Stromal cell of bone marrow (primary cell): ENCODE measurements at regions not wholly inside any gene's neighbourhood (a gene's known extent, or its start where the extent isn't known, plus 50 kb on each side); places are given as distances from the start of the nearest gene placed in this dataset.

Source experiments
- DNase-seq: peaks from one replicate; pipeline ENCODE4 v3.0.0-alpha.2; 2012; ENCODE audit warnings: low read depth

- DNase-seq: no peak
Observed at GRCh38 chr14:40523123-40523522, 1083.6 kb upstream of the LRFN5 start.

DNA sequence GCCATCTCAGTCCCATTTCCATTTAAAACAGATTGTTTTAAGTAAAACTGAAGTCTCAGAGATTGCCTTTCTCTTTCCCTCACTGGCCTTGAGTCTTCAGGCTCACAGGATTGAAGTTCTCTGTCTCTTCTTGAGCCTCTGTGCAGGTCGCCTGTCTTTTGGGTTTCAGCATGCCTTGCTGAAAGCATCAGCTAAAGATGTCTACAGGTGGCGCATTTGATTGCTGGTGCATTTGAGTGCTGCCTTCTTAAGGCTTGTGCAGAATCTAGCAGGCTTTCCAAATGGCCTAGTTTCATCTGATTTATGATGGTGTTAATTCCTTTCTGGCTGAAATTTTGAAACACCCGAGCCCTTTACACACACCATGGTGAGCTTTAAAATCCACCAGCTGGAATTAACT is 1062.2 kb upstream of the FBXO33 start:
- DNase-seq: no peak

DNA sequence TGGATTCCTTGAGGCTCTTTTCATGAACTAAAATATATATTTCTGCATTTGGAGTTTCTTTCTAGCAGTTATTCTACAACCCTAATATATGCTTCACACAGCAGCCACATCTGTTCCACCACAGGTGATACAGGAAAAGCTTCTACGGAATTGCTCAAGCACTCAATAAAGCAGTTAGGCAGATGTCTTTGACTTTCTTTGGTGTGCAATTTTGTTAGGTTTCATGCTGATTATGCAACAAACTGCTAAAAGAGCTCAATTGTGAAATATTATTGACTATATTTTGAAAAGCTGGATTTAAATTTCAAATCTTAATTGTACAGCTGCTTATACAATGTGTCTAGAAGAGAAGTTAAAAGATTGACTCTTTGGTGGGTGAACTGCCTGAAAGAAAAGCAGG is 1055.6 kb upstream of the FBXO33 start:
- DNase-seq: no peak

- DNase-seq: no peak
Observed at GRCh38 chr14:40485688-40486087, 1053.5 kb upstream of the FBXO33 start.

DNA sequence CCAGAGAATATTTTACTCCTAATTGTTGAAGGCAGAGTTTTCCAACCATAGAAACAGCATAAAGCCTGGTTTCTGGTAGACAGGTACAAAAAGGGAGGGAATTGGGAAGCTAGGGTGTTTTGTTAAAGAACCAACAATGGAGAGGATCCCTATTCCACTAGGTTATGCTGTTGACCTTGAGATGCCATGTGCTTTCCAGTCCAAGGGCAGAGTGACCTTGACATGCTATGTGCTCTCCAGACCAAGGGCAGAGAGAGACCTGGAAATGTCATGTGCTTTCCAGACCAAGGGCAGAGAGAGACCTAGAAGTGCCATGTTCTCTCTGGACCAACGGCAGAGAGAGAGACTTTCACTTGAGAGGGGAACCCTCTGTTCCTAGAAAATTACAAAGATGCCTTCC is 1043.8 kb upstream of the FBXO33 start:
- DNase-seq: no peak

- DNase-seq: no peak
Observed at GRCh38 chr14:40467969-40468368, 1035.7 kb upstream of the FBXO33 start.

DNA sequence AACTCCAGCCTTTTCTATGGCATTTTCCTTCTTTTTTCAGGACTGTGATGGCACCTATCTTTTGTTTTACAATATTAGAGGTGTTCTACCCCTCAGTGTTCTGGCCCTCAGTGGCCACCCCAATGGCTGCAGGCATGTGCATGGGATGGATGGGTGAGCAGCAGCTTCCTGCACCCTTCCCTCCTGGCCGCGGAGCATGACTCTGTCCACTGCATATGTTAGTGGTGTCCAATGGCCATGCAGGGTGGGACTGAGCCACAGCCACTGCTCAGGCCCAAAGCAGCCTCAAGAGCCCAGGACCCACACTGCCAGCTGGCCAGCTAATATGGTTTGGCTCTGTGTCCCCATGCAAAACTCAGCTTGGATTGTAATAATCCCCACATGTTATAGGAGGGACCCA is 1032.3 kb upstream of the FBXO33 start:
- no peak for DNase-seq

DNA sequence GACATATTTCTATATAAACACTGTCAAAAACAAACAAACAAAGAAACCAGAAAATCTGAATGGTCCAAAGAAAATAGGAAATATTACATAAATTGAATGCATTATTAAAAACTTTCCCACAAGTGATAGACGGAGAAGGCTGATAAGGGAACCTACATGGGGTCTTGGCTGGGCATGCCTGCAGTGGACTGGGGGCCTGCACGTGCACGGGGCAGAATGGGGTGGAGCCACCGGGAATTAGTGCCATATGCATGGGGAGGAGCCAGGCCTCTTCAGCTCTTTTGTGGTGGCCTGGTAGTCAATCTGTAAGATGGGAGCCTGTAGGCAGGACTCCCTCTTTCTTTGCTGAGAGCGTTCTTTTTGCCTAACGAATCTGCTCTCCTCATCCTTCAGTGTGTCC is 1031.7 kb upstream of the FBXO33 start:
- no peak for DNase-seq

- DNase-seq: no peak
Observed at GRCh38 chr14:40452674-40453073, 1020.4 kb upstream of the FBXO33 start.

DNA sequence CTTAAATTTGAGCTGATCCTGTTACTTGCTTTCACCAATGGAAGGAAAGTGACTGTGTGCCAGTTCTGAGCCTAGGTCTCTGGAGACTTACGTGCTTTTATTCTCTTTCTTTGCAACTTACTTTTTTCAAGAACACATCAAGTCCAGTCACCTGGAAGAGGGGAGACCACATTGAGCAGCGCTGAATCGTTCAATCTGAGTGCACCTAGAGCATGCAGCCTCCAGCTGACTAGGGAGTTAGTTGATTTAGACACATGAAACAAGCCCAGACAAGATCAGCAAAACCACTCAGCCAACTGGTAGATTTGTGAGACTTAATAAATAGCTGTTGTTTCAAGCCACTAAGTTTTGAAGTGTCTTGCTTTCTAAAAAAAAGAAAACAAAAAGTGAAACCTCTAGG is 1014.8 kb upstream of the FBXO33 start:
- no peak for DNase-seq

GRCh38 chr14:40445020-40445419 is 1012.8 kb upstream of the FBXO33 start:
- DNase-seq: no peak

DNA sequence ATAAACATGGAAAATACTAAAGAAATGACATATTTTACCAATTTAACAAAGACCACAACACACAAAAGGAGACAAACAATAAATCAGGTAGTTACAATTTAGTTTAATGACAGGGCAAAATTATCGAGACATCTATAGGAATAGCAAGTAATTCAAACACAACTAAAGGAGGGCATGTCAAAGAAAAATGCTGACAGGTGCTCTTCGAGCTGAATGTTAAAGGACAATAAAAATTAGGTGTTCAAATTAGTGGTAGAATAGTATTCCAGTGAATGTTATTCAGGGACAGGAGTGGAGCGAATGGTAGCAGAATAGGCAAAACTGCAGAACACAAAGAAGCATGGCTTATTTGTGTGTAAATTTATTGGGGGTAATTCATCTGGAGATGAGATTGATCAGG is 1004.3 kb upstream of the FBXO33 start:
- DNase-seq: no peak

GRCh38 chr14:40417777-40418401 is 985.7 kb upstream of the FBXO33 start:
- DNase-seq: no peak

- DNase-seq: no peak
Observed at GRCh38 chr14:40416565-40416964, 984.3 kb upstream of the FBXO33 start.

GRCh38 chr14:40414386-40414785 is 982.2 kb upstream of the FBXO33 start:
- no peak for DNase-seq

DNA sequence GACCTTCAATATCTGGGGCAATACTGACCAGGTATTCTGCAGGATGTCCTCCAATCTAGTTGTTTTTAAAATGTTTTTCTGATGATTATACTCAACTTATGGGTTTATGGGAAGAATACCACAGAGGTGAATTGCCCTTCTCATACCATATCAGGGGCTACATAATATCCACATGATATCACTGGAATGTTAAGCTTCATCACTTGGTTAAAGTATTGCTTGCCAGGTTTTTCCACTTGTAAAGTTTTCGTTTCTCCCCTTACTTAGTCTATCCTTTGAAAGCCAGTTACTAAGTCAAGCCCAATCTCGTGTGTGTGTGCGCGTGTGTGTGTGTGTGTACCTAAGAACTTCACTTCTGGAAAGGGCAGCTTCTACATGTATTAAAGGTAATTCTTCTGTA is 980.9 kb upstream of the FBXO33 start:
- no peak for DNase-seq

- no peak for DNase-seq
Observed at GRCh38 chr14:40410708-40411107, 978.5 kb upstream of the FBXO33 start.

DNA sequence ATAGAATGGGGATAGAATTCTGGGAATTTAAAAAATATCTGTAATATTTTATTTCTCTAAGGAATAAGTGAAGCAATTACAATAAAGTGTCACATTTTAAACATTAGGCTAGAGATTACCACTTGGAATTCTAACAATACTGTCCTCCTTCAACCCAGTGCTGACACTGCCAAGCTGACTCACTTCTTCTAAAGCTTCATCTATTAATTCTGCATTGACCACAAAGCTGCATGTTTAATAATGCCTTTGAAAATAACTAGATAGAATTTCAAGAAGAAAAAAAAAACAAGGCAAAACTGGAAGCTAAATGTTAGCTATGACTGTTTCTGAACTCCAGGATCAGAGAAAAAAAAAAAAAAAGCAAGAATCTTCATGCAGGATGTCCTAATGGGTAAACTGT is 970.7 kb upstream of the FBXO33 start:
- DNase-seq: no peak

DNA sequence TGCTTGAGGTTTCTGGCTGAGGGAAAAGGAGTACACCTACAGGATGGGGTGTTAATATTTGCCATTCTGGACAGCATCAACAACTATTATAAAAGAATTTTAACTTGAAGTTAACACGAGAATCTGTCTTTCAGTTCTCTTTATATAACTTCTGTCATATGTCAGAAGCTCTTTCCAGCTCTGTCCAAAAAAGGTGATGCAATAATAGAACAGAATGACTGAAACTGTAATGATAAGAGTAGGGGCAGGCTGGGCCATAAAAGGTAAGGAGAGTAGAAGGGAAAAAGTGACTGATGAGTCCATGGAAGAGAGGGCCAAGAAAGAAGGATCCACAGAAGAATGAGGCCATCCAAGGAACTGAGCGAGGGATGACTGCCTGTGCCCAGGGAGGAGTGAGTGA is 966.7 kb upstream of the FBXO33 start:
- DNase-seq: no peak

GRCh38 chr14:40394634-40395340 is 962.6 kb upstream of the FBXO33 start:
- no peak for DNase-seq

DNA sequence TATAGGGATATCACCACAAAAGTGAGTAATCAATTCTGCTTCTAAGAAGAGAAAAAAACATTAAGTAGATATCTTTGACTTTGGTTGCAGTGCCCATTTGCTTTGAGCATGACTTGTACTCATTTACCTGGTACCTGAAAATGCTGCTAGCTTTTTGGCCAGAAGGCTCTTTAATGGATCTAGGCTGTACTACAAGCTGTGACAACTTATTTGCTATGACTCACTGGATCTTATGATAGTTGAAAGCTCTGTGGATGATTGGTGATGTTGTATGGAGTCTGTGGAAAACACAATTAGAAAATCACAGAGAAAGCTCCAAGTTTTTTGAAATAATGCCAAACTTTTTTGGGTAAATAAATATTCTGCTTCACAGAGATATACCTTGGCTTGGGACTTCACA is 960.9 kb upstream of the FBXO33 start:
- no peak for DNase-seq

DNA sequence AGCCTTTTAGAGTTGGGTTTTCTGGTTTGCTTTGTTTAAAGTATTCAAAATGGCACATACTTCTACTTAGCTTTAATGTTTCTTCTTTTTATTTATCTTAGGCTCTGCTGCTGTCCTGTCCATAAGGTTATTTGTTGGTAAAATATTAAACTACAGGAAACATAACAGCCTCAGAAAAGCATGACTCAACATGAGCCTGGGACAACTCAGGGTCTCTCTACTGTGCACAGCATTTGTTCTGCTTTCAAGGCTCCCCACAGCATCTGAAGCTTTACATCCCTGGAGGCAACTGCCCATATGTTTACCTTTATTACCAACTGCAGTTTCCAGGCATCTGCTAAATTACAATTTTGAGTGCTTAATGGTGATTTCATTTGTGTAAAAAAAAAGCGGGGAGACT is 954.2 kb upstream of the FBXO33 start:
- DNase-seq: no peak

DNA sequence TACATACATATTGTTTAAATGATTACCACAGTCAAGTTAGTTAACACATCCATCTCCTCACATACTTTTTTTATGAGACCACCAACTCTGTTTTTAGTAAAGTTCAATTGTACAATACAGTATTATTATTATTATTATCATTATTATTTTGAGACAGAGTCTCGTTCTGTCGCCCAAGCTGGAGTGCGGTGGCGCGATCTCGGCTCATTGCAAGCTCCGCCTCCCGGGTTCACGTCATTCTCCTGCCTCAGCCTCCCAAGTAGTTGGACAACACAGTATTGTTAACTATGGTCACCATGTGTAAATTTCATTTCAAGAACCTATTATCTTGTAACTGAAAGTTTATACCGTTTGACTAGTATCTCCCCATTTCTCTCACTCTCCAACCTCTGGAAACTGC is 942.0 kb upstream of the FBXO33 start:
- DNase-seq: no peak

DNA sequence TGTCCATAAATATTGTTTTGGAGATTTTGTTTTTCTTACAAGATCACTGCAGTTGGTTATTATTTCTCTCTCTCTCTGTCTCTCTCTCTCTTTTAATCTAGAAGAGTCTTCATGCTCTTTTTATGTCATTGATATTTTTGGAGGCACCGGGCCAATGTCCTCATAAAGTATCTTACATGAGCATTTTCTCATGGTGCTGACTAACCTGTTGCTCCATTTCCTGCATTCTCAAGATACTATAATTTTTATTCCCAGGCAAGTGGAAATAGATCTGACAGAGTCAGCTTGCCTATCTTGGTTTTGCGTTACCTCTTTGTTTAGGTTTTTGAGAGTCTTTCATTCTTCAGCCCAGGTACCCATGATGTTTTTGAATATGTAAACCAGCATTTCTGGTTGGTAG is 938.8 kb upstream of the FBXO33 start:
- no peak for DNase-seq
